ENCODE measurements at regions not wholly inside any gene's neighbourhood (a gene's known extent, or its start where the extent isn't known, plus 50 kb on each side); places are given as distances from the start of the nearest gene placed in this dataset.

- no peak for TF ChIP-seq POLR2A (IDR thresholded peaks at IDR 0.05)
- TF ChIP-seq CTCF (IDR thresholded peaks at IDR 0.05) = no peak
Observed at GRCh38 chr19:28917621-28918020, 295.3 kb downstream of the UQCRFS1 start.
